Fibroblast of lung (primary cell): ENCODE measurements at regions not wholly inside any gene's neighbourhood (a gene's known extent, or its start where the extent isn't known, plus 50 kb on each side); places are given as distances from the start of the nearest gene placed in this dataset.

Experiments used
- EZH2 ChIP-seq: IDR thresholded peaks from 2 replicates; pipeline ENCODE4 v1.5.1; 2012; ENCODE audit warnings: low read length, control low read depth, mild to moderate bottlenecking; ENCODE audit errors: missing control alignments
- TF ChIP-seq, protein P1 (sequence below), 2 donors: IDR thresholded peaks in 1 of 2; conservative IDR thresholded peaks in 1 of 2; 1 replicate in 1 of 2; 2 replicates in 1 of 2; pipeline ENCODE4 v1.5.1; 2011 to 2012; ENCODE audit warnings: low read length in 2 of 2, control low read depth in 1 of 2, inconsistent platforms in 1 of 2, low read depth in 1 of 2, mild to moderate bottlenecking in 1 of 2

- TF ChIP-seq, protein P1, sequence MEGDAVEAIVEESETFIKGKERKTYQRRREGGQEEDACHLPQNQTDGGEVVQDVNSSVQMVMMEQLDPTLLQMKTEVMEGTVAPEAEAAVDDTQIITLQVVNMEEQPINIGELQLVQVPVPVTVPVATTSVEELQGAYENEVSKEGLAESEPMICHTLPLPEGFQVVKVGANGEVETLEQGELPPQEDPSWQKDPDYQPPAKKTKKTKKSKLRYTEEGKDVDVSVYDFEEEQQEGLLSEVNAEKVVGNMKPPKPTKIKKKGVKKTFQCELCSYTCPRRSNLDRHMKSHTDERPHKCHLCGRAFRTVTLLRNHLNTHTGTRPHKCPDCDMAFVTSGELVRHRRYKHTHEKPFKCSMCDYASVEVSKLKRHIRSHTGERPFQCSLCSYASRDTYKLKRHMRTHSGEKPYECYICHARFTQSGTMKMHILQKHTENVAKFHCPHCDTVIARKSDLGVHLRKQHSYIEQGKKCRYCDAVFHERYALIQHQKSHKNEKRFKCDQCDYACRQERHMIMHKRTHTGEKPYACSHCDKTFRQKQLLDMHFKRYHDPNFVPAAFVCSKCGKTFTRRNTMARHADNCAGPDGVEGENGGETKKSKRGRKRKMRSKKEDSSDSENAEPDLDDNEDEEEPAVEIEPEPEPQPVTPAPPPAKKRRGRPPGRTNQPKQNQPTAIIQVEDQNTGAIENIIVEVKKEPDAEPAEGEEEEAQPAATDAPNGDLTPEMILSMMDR (conservative IDR thresholded peaks at IDR 0.05 in 1 of 2, IDR thresholded peaks at IDR 0.05 in 1 of 2; ENCODE audit: low read depth in 1 of 2, low read length in 2 of 2), result no peak
- TF ChIP-seq EZH2, result no peak
Observed at GRCh38 chr2:8481463-8482009, 200.3 kb upstream of the ID2 start.
